ENCODE measurements at regions not wholly inside any gene's neighbourhood (a gene's known extent, or its start where the extent isn't known, plus 50 kb on each side); places are given as distances from the start of the nearest gene placed in this dataset.

DNA sequence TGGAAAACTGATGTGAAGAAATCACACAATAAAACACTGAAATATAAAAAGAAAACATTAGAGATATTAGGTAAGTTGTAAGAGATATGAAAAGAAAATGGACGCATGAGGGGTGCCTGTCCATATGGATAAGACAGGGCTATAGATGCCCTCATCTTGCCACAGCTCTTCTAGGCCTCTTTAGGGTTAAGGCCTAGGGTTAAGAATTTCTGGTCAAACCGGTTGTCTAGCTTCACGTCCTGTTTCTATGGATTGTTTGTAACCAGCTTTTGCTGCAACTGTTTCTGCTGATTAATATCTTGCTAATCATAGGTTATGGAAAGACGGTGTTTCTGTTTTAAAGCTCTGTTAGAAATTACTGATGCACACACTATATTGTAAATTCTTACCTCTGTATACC lies 389.9 kb upstream of the CTNND2 start:
- peak; percentile 84 for TF ChIP-seq ZFP30 (CRISPR knock-in tag; IDR thresholded peaks at IDR 0.05)
- no peak for TF ChIP-seq ZNF70 (CRISPR knock-in tag; IDR thresholded peaks at IDR 0.05)
- TF ChIP-seq ISL1 (CRISPR knock-in tag; IDR thresholded peaks at IDR 0.05) = no peak
- TF ChIP-seq ZC3H10 (CRISPR knock-in tag; IDR thresholded peaks at IDR 0.05) = no peak

DNA sequence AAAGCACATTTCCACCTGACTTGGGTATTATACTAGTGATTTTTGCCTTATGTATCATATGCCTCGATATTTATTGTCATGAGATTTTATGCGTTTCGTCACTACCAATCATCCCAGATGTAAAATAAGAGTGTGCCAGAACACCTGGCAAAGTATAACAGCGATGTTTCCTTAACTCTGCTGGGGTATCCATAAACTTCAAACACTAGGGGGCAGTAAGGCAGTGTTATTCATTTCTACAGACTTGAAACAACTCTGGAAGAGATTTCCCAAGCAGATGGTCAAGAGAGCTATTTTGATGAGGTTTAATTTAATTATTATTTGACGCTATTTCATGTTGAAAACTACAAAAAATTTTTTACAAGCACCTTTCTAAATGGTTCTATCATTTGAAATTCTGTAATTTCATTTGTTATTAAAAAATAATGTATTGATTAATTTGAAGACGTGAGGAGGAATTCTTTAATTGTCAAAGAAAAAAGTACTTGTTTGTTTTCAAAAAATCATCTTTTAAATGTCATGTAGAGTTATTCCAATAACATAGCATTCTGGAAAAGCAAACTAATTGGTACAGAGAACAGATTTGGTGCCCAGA lies 388.5 kb upstream of the CTNND2 start:
- TF ChIP-seq ZNF70 (CRISPR knock-in tag; IDR thresholded peaks at IDR 0.05) (no peak), ZNF8 (CRISPR knock-in tag; IDR thresholded peaks at IDR 0.05) (no peak), TCF4 (CRISPR knock-in tag; IDR thresholded peaks at IDR 0.05; ENCODE audit: borderline replicate concordance) (no peak), CSDC2 (CRISPR knock-in tag; IDR thresholded peaks at IDR 0.05) (no peak), ZFP30 (CRISPR knock-in tag; IDR thresholded peaks at IDR 0.05) (no peak), SNAI2 (CRISPR knock-in tag; IDR thresholded peaks at IDR 0.05) (no peak)
- TF ChIP-seq, protein P1, sequence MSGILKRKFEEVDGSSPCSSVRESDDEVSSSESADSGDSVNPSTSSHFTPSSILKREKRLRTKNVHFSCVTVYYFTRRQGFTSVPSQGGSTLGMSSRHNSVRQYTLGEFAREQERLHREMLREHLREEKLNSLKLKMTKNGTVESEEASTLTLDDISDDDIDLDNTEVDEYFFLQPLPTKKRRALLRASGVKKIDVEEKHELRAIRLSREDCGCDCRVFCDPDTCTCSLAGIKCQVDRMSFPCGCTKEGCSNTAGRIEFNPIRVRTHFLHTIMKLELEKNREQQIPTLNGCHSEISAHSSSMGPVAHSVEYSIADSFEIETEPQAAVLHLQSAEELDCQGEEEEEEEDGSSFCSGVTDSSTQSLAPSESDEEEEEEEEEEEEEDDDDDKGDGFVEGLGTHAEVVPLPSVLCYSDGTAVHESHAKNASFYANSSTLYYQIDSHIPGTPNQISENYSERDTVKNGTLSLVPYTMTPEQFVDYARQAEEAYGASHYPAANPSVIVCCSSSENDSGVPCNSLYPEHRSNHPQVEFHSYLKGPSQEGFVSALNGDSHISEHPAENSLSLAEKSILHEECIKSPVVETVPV (CRISPR knock-in tag; IDR thresholded peaks at IDR 0.05) = no peak
- TF ChIP-seq, protein P2, sequence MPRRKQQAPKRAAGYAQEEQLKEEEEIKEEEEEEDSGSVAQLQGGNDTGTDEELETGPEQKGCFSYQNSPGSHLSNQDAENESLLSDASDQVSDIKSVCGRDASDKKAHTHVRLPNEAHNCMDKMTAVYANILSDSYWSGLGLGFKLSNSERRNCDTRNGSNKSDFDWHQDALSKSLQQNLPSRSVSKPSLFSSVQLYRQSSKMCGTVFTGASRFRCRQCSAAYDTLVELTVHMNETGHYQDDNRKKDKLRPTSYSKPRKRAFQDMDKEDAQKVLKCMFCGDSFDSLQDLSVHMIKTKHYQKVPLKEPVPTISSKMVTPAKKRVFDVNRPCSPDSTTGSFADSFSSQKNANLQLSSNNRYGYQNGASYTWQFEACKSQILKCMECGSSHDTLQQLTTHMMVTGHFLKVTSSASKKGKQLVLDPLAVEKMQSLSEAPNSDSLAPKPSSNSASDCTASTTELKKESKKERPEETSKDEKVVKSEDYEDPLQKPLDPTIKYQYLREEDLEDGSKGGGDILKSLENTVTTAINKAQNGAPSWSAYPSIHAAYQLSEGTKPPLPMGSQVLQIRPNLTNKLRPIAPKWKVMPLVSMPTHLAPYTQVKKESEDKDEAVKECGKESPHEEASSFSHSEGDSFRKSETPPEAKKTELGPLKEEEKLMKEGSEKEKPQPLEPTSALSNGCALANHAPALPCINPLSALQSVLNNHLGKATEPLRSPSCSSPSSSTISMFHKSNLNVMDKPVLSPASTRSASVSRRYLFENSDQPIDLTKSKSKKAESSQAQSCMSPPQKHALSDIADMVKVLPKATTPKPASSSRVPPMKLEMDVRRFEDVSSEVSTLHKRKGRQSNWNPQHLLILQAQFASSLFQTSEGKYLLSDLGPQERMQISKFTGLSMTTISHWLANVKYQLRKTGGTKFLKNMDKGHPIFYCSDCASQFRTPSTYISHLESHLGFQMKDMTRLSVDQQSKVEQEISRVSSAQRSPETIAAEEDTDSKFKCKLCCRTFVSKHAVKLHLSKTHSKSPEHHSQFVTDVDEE (CRISPR knock-in tag; IDR thresholded peaks at IDR 0.05) = no peak
- TF ChIP-seq, protein P3, sequence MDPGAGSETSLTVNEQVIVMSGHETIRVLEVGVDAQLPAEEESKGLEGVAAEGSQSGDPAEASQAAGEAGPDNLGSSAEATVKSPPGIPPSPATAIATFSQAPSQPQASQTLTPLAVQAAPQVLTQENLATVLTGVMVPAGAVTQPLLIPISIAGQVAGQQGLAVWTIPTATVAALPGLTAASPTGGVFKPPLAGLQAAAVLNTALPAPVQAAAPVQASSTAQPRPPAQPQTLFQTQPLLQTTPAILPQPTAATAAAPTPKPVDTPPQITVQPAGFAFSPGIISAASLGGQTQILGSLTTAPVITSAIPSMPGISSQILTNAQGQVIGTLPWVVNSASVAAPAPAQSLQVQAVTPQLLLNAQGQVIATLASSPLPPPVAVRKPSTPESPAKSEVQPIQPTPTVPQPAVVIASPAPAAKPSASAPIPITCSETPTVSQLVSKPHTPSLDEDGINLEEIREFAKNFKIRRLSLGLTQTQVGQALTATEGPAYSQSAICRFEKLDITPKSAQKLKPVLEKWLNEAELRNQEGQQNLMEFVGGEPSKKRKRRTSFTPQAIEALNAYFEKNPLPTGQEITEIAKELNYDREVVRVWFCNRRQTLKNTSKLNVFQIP (CRISPR knock-in tag; IDR thresholded peaks at IDR 0.05; ENCODE audit: borderline replicate concordance, low read depth) = no peak
- no peak for ATAC-seq

More for the DNA sequence above, 389.9 kb upstream of the CTNND2 start:
- ATAC-seq = no peak

DNA sequence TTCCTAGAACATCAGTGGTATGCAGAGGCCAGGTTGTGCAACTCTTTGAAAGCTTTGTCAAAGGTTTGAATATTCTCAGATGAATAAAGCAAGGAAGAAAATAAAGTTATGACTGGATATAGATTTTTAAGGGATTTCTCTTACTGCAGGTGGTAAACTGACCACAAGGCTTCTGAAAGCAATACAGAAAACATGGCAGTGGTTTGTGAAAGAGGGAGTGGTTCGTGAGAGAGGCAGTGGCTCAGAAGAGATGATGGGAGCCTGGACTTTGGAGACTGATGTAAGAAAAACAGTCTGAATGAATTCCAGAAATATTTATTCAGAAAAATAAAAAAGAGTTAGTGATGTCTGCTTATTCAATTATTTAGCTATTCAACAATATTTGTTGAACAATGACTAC lies 380.4 kb upstream of the CTNND2 start:
- TF ChIP-seq TOX (CRISPR knock-in tag; IDR thresholded peaks at IDR 0.05; ENCODE audit: borderline replicate concordance) (no peak), CSDC2 (CRISPR knock-in tag; IDR thresholded peaks at IDR 0.05) (no peak)
- ATAC-seq = no peak

DNA sequence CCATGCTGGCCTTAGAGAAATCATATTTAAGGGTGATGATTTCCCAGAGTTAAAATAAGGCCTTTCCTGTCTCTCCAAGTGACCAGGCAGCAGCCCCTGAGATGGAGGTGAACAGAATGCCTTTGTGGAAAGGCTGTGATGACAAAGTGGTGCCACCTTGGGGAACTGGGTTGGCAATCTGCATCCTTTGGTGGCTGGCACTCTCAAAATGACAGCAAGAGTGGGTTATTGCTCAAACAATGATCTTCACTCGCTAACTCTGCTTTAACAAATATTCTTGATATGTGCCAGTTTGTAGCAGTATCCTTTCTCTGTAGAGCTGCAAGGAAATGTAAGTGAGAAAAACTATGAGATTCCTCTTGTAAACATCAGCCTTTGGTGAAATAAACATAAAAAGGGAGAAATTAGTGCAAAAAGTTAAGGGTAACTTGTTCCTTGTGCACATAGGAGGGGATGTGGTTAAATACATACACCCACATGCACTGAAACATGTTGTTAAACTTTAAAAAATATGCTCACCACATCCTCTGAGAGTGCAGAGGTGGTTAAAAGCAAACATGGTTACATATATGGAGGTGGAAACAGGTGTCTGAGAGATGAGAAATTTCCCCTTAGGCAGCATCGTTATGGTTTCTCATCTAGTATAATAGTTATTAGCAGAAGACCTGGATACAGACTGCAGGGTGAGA lies 373.4 kb upstream of the CTNND2 start:
- no peak for ATAC-seq
- TF ChIP-seq GLIS3 (CRISPR knock-in tag; IDR thresholded peaks at IDR 0.05) (no peak), TOX (CRISPR knock-in tag; IDR thresholded peaks at IDR 0.05; ENCODE audit: borderline replicate concordance) (no peak), ZFP30 (CRISPR knock-in tag; IDR thresholded peaks at IDR 0.05) (no peak), ISL1 (CRISPR knock-in tag; IDR thresholded peaks at IDR 0.05) (no peak), CSDC2 (CRISPR knock-in tag; IDR thresholded peaks at IDR 0.05) (no peak), ZNF8 (CRISPR knock-in tag; IDR thresholded peaks at IDR 0.05) (no peak), ZNF565 (CRISPR knock-in tag; conservative IDR thresholded peaks at IDR 0.05; ENCODE audit: low read depth) (no peak), ZNF70 (CRISPR knock-in tag; IDR thresholded peaks at IDR 0.05) (no peak), BACH2 (CRISPR knock-in tag; IDR thresholded peaks at IDR 0.05; ENCODE audit: borderline replicate concordance) (no peak), ZC3H10 (CRISPR knock-in tag; IDR thresholded peaks at IDR 0.05) (no peak), ZFP3 (CRISPR knock-in tag; IDR thresholded peaks at IDR 0.05) (no peak), PPARA (CRISPR knock-in tag; IDR thresholded peaks at IDR 0.05; ENCODE audit: borderline replicate concordance) (no peak), OSR1 (CRISPR knock-in tag; IDR thresholded peaks at IDR 0.05) (no peak)
- TF ChIP-seq, protein P4, sequence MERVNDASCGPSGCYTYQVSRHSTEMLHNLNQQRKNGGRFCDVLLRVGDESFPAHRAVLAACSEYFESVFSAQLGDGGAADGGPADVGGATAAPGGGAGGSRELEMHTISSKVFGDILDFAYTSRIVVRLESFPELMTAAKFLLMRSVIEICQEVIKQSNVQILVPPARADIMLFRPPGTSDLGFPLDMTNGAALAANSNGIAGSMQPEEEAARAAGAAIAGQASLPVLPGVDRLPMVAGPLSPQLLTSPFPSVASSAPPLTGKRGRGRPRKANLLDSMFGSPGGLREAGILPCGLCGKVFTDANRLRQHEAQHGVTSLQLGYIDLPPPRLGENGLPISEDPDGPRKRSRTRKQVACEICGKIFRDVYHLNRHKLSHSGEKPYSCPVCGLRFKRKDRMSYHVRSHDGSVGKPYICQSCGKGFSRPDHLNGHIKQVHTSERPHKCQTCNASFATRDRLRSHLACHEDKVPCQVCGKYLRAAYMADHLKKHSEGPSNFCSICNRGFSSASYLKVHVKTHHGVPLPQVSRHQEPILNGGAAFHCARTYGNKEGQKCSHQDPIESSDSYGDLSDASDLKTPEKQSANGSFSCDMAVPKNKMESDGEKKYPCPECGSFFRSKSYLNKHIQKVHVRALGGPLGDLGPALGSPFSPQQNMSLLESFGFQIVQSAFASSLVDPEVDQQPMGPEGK (CRISPR knock-in tag; IDR thresholded peaks at IDR 0.05; ENCODE audit: borderline replicate concordance) = no peak
- TF ChIP-seq, protein P3 (CRISPR knock-in tag; IDR thresholded peaks at IDR 0.05; ENCODE audit: borderline replicate concordance, low read depth) = no peak
- TF ChIP-seq, protein P5, sequence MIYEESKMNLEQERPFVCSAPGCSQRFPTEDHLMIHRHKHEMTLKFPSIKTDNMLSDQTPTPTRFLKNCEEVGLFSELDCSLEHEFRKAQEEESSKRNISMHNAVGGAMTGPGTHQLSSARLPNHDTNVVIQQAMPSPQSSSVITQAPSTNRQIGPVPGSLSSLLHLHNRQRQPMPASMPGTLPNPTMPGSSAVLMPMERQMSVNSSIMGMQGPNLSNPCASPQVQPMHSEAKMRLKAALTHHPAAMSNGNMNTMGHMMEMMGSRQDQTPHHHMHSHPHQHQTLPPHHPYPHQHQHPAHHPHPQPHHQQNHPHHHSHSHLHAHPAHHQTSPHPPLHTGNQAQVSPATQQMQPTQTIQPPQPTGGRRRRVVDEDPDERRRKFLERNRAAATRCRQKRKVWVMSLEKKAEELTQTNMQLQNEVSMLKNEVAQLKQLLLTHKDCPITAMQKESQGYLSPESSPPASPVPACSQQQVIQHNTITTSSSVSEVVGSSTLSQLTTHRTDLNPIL (CRISPR knock-in tag; IDR thresholded peaks at IDR 0.05; ENCODE audit: low read depth) = no peak
- TF ChIP-seq, protein P2 (CRISPR knock-in tag; IDR thresholded peaks at IDR 0.05) = no peak

Measured in SK-N-SH treated with all-trans-retinoic acid at 6 μM for 48 hours (cell line).